Stimulated activated naive CD4-positive, alpha-beta T cell (primary cell): ENCODE measurements at regions not wholly inside any gene's neighbourhood (a gene's known extent, or its start where the extent isn't known, plus 50 kb on each side); places are given as distances from the start of the nearest gene placed in this dataset.

ENCODE experiments used
- DNase-seq, 6 experiments: peaks; one replicate each; lab custom pipeline; 2025; lab: John Stamatoyannopoulos, UW

DNA sequence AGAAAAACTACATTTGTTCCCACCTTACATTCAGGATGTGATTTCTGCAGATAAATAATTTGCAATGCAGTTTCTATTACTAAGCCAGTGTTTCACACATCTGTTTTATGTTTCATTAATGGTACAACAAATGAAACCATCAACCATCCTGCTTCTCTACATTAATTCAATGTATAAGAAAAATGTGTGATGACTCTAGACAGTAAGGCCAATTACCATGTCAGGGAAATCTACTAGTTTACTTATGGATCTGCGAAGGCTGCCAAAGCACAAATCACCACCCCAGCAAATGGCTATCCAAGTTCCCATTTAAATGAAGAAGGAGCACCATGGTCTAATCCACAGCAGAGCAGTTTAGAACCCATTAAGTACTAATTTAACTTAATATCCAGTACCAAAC lies 50.1 kb upstream of the NCAM1 start:
- DNase-seq = no peak
